ENCODE measurements at regions not wholly inside any gene's neighbourhood (a gene's known extent, or its start where the extent isn't known, plus 50 kb on each side); places are given as distances from the start of the nearest gene placed in this dataset.

- no peaks in the 10 kb centered on the region for H3K36me3 Mint-ChIP-seq (ENCODE audit: low read depth)
- H3K4me3 Mint-ChIP-seq (ENCODE audit: unreplicated experiment): no peak overlapping the region
- no peaks in the 10 kb centered on the region for H3K9me3 Mint-ChIP-seq (ENCODE audit: low read depth)
- no peak for DNase-seq (ENCODE audit: low spot score)
- H3K4me1 Mint-ChIP-seq (ENCODE audit: low read depth): peaks cover 48% of the 10 kb centered on the region
- no peaks in the 10 kb centered on the region for H3K27me3 Mint-ChIP-seq (ENCODE audit: low read depth)
- H3K27ac Mint-ChIP-seq (ENCODE audit: unreplicated experiment): no peak overlapping the region
- TF ChIP-seq, protein P1, sequence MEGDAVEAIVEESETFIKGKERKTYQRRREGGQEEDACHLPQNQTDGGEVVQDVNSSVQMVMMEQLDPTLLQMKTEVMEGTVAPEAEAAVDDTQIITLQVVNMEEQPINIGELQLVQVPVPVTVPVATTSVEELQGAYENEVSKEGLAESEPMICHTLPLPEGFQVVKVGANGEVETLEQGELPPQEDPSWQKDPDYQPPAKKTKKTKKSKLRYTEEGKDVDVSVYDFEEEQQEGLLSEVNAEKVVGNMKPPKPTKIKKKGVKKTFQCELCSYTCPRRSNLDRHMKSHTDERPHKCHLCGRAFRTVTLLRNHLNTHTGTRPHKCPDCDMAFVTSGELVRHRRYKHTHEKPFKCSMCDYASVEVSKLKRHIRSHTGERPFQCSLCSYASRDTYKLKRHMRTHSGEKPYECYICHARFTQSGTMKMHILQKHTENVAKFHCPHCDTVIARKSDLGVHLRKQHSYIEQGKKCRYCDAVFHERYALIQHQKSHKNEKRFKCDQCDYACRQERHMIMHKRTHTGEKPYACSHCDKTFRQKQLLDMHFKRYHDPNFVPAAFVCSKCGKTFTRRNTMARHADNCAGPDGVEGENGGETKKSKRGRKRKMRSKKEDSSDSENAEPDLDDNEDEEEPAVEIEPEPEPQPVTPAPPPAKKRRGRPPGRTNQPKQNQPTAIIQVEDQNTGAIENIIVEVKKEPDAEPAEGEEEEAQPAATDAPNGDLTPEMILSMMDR (IDR thresholded peaks at IDR 0.05): no peak
Observed at GRCh38 chr10:78770167-78771090, 298.3 kb upstream of the ZMIZ1 start.

DNA sequence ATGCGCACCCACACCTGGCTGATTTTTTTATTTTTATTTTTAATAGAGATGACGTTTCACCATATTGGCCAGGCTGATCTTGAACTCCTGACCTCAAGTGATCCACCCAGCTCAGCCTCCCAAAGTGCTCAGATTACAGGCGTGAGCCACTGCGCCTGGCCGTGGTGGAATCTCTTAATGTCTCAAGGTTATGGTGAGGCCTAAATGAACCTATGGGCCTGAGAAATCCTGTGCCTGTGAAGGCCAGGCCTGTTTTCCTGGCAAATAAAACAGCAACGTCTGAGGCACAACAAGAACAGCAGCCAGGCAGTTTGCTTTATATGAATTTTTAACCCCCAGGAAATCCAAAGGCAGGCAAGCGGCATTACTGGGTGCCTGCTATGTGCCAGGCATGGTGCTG lies 297.5 kb upstream of the ZMIZ1 start:
- H3K36me3 Mint-ChIP-seq (ENCODE audit: low read depth): no peaks in the 10 kb centered on the region
- H3K27ac Mint-ChIP-seq (ENCODE audit: unreplicated experiment): no peak overlapping the region
- H3K9me3 Mint-ChIP-seq (ENCODE audit: low read depth): no peaks in the 10 kb centered on the region
- H3K27me3 Mint-ChIP-seq (ENCODE audit: low read depth): no peaks in the 10 kb centered on the region
- H3K4me1 Mint-ChIP-seq (ENCODE audit: low read depth): peaks cover 57% of the 10 kb centered on the region
- DNase-seq (ENCODE audit: low spot score): no peak
- TF ChIP-seq, protein P1 (IDR thresholded peaks at IDR 0.05): no peak
- H3K4me3 Mint-ChIP-seq (ENCODE audit: unreplicated experiment): no peak overlapping the region

GRCh38 chr10:78771808-78772455 lies 296.8 kb upstream of the ZMIZ1 start:
- DNase-seq (ENCODE audit: low spot score): no peak
- TF ChIP-seq, protein P1 (IDR thresholded peaks at IDR 0.05): no peak
- Mint-ChIP-seq H3K9me3 (ENCODE audit: low read depth) (no peaks in the 10 kb centered on the region), H3K36me3 (ENCODE audit: low read depth) (no peaks in the 10 kb centered on the region), H3K4me1 (ENCODE audit: low read depth) (peaks cover 59% of the 10 kb centered on the region), H3K27me3 (ENCODE audit: low read depth) (no peaks in the 10 kb centered on the region), H3K4me3 (ENCODE audit: unreplicated experiment) (no peak overlapping the region), H3K27ac (ENCODE audit: unreplicated experiment) (no peak overlapping the region)

DNA sequence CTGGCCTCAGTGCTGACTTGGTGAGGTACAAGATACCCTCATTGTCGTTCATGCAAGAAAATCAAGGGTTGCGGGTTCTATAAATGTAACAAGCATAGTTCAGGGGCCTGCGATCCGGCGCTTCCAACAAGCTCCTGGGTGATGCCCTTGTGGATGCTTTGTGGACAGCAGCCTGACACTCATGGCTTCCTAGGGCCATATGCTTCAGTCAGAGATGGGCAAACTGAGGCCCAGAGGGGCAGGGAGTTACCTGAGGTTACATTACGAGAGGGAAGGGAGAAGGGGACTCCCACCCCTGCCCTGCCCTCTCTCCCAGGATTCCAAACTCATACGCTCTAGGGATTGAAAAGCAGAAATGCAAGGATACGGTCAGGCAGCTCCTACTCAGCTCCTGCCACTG lies 296.3 kb upstream of the ZMIZ1 start:
- H3K27me3 Mint-ChIP-seq (ENCODE audit: low read depth): no peaks in the 10 kb centered on the region
- H3K27ac Mint-ChIP-seq (ENCODE audit: unreplicated experiment): no peak overlapping the region
- no peak overlapping the region for H3K4me3 Mint-ChIP-seq (ENCODE audit: unreplicated experiment)
- H3K9me3 Mint-ChIP-seq (ENCODE audit: low read depth): no peaks in the 10 kb centered on the region
- TF ChIP-seq, protein P1 (IDR thresholded peaks at IDR 0.05): no peak
- DNase-seq (ENCODE audit: low spot score): no peak
- H3K36me3 Mint-ChIP-seq (ENCODE audit: low read depth): no peaks in the 10 kb centered on the region
- H3K4me1 Mint-ChIP-seq (ENCODE audit: low read depth): peaks cover 63% of the 10 kb centered on the region

- Mint-ChIP-seq H3K36me3 (ENCODE audit: low read depth) (no peaks in the 10 kb centered on the region), H3K4me1 (ENCODE audit: low read depth) (peaks cover 65% of the 10 kb centered on the region), H3K27ac (ENCODE audit: unreplicated experiment) (no peak overlapping the region), H3K27me3 (ENCODE audit: low read depth) (no peaks in the 10 kb centered on the region), H3K9me3 (ENCODE audit: low read depth) (no peaks in the 10 kb centered on the region), H3K4me3 (ENCODE audit: unreplicated experiment) (no peak overlapping the region)
- DNase-seq (ENCODE audit: low spot score): no peak
- TF ChIP-seq, protein P1 (IDR thresholded peaks at IDR 0.05): no peak
Observed at GRCh38 chr10:78772986-78773530, 295.7 kb upstream of the ZMIZ1 start.
